ENCODE measurements at regions not wholly inside any gene's neighbourhood (a gene's known extent, or its start where the extent isn't known, plus 50 kb on each side); places are given as distances from the start of the nearest gene placed in this dataset.
"Not testable (repeated sequence)": the region's sequence is repeated elsewhere in the genome, so short reads cannot be mapped to it uniquely, and the experiment has no call there.

GRCh38 chr18:30677813-30678212 is 364.7 kb downstream of the DSC3 start:
- H4K91ac ChIP-seq (ENCODE audit: low read depth, low read length); H2AFZ ChIP-seq (ENCODE audit: insufficient read depth, low read length, poor library complexity); H2AK5ac ChIP-seq (ENCODE audit: low read length); H3K27ac ChIP-seq (ENCODE audit: low read depth, low read length); H2BK5ac ChIP-seq (ENCODE audit: low read depth, low read length, poor library complexity); H3K4me2 ChIP-seq (ENCODE audit: low read length); H3K14ac ChIP-seq (ENCODE audit: low read length); H2BK12ac ChIP-seq (ENCODE audit: low read length); H3K4me3 ChIP-seq (ENCODE audit: low read depth, low read length); H2BK120ac ChIP-seq (ENCODE audit: insufficient read depth, low read length, poor library complexity); H3K79me1 ChIP-seq (ENCODE audit: low read length); H4K12ac ChIP-seq (ENCODE audit: low read depth, low read length); H3K23ac ChIP-seq (ENCODE audit: low read length); H3K18ac ChIP-seq (ENCODE audit: low read length); H3K4ac ChIP-seq (ENCODE audit: low read depth, low read length); H3K9me3 ChIP-seq (ENCODE audit: insufficient read depth, low read depth, low read length); H3K4me1 ChIP-seq (ENCODE audit: control insufficient read depth in 1 of 2, insufficient read depth in 2 of 2, low read length in 2 of 2); H3K9ac ChIP-seq (ENCODE audit: low read length); H3K79me2 ChIP-seq (ENCODE audit: control insufficient read depth, insufficient read depth, low read length, poor library complexity); H3K36me3 ChIP-seq (ENCODE audit: control insufficient read depth in 1 of 2, insufficient read depth in 2 of 2, low read length in 2 of 2); DNase-seq; H4K8ac ChIP-seq (ENCODE audit: low read depth, low read length); H3K27me3 ChIP-seq (ENCODE audit: insufficient read depth, low read length): not testable (repeated sequence)
- WGBS (ENCODE audit: extremely low coverage, insufficient coverage, insufficient read length), result no CpG with 5 or more reads among the region's 5 CpGs

- no CpG with 5 or more reads among the region's 4 CpGs for WGBS (ENCODE audit: extremely low coverage, insufficient coverage, insufficient read length)
- H2BK120ac ChIP-seq (ENCODE audit: insufficient read depth, low read length, poor library complexity), result no peak overlapping the region
- no peaks in the 10 kb centered on the region for H3K9me3 ChIP-seq (ENCODE audit: insufficient read depth, low read depth, low read length)
- H3K4me1 ChIP-seq (ENCODE audit: control insufficient read depth in 1 of 2, insufficient read depth in 2 of 2, low read length in 2 of 2), result no peaks in the 10 kb centered on the region
- H4K12ac ChIP-seq (ENCODE audit: low read depth, low read length), result no peak overlapping the region
- H3K18ac ChIP-seq (ENCODE audit: low read length), result no peak overlapping the region
- no peak overlapping the region for H4K91ac ChIP-seq (ENCODE audit: low read depth, low read length)
- H3K4me3 ChIP-seq (ENCODE audit: low read depth, low read length), result no peak overlapping the region
- no peak for DNase-seq
- H3K79me2 ChIP-seq (ENCODE audit: control insufficient read depth, insufficient read depth, low read length, poor library complexity), result no peaks in the 10 kb centered on the region
- H3K36me3 ChIP-seq (ENCODE audit: control insufficient read depth in 1 of 2, insufficient read depth in 2 of 2, low read length in 2 of 2), result no peaks in the 10 kb centered on the region
- H2BK12ac ChIP-seq (ENCODE audit: low read length), result no peak overlapping the region
- H2AK5ac ChIP-seq (ENCODE audit: low read length), result no peak overlapping the region
- no peak overlapping the region for H3K4ac ChIP-seq (ENCODE audit: low read depth, low read length)
- H3K23ac ChIP-seq (ENCODE audit: low read length), result no peak overlapping the region
- no peak overlapping the region for H2BK5ac ChIP-seq (ENCODE audit: low read depth, low read length, poor library complexity)
- H3K14ac ChIP-seq (ENCODE audit: low read length), result no peak overlapping the region
- no peak overlapping the region for H3K9ac ChIP-seq (ENCODE audit: low read length)
- H3K27ac ChIP-seq (ENCODE audit: low read depth, low read length), result no peak overlapping the region
- H3K27me3 ChIP-seq (ENCODE audit: insufficient read depth, low read length), result no peaks in the 10 kb centered on the region
- no peak overlapping the region for H3K4me2 ChIP-seq (ENCODE audit: low read length)
- H3K79me1 ChIP-seq (ENCODE audit: low read length), result no peaks in the 10 kb centered on the region
- no peak overlapping the region for H4K8ac ChIP-seq (ENCODE audit: low read depth, low read length)
- no peak overlapping the region for H2AFZ ChIP-seq (ENCODE audit: insufficient read depth, low read length, poor library complexity)
Observed at GRCh38 chr18:30676053-30676480, 366.5 kb downstream of the DSC3 start.

GRCh38 chr18:30675493-30675892 is 367.0 kb downstream of the DSC3 start:
- H3K79me1 ChIP-seq (ENCODE audit: low read length), result no peaks in the 10 kb centered on the region
- H3K79me2 ChIP-seq (ENCODE audit: control insufficient read depth, insufficient read depth, low read length, poor library complexity), result no peaks in the 10 kb centered on the region

GRCh38 chr18:30675072-30675471 is 367.5 kb downstream of the DSC3 start:
- H4K12ac ChIP-seq (ENCODE audit: low read depth, low read length), result no peak overlapping the region
- H3K4ac ChIP-seq (ENCODE audit: low read depth, low read length), result no peak overlapping the region
- H3K4me1 ChIP-seq (ENCODE audit: control insufficient read depth in 1 of 2, insufficient read depth in 2 of 2, low read length in 2 of 2), result no peaks in the 10 kb centered on the region
- H2BK12ac ChIP-seq (ENCODE audit: low read length), result no peak overlapping the region
- no peak overlapping the region for H3K14ac ChIP-seq (ENCODE audit: low read length)
- H3K79me1 ChIP-seq (ENCODE audit: low read length), result no peaks in the 10 kb centered on the region
- DNase-seq, result no peak
- H3K9ac ChIP-seq (ENCODE audit: low read length), result no peak overlapping the region
- H4K8ac ChIP-seq (ENCODE audit: low read depth, low read length), result no peak overlapping the region
- no peaks in the 10 kb centered on the region for H3K36me3 ChIP-seq (ENCODE audit: control insufficient read depth in 1 of 2, insufficient read depth in 2 of 2, low read length in 2 of 2)
- H3K9me3 ChIP-seq (ENCODE audit: insufficient read depth, low read depth, low read length), result no peaks in the 10 kb centered on the region
- H2BK120ac ChIP-seq (ENCODE audit: insufficient read depth, low read length, poor library complexity), result no peak overlapping the region
- H3K18ac ChIP-seq (ENCODE audit: low read length), result no peak overlapping the region
- no peak overlapping the region for H2BK5ac ChIP-seq (ENCODE audit: low read depth, low read length, poor library complexity)
- no peak overlapping the region for H3K4me3 ChIP-seq (ENCODE audit: low read depth, low read length)
- H3K27me3 ChIP-seq (ENCODE audit: insufficient read depth, low read length), result no peaks in the 10 kb centered on the region
- no peak overlapping the region for H4K91ac ChIP-seq (ENCODE audit: low read depth, low read length)
- no peaks in the 10 kb centered on the region for H3K79me2 ChIP-seq (ENCODE audit: control insufficient read depth, insufficient read depth, low read length, poor library complexity)
- no peak overlapping the region for H2AK5ac ChIP-seq (ENCODE audit: low read length)
- H3K4me2 ChIP-seq (ENCODE audit: low read length), result no peak overlapping the region
- no peak overlapping the region for H2AFZ ChIP-seq (ENCODE audit: insufficient read depth, low read length, poor library complexity)
- H3K27ac ChIP-seq (ENCODE audit: low read depth, low read length), result no peak overlapping the region
- no CpG with 5 or more reads among the region's 4 CpGs for WGBS (ENCODE audit: extremely low coverage, insufficient coverage, insufficient read length)
- no peak overlapping the region for H3K23ac ChIP-seq (ENCODE audit: low read length)

More at GRCh38 chr18:30675493-30675892, 367.0 kb downstream of the DSC3 start:
- Histone ChIP-seq H3K4ac (ENCODE audit: low read depth, low read length) (no peak overlapping the region), H3K18ac (ENCODE audit: low read length) (no peak overlapping the region), H3K4me1 (ENCODE audit: control insufficient read depth in 1 of 2, insufficient read depth in 2 of 2, low read length in 2 of 2) (no peaks in the 10 kb centered on the region), H3K4me3 (ENCODE audit: low read depth, low read length) (no peak overlapping the region), H3K27ac (ENCODE audit: low read depth, low read length) (no peak overlapping the region), H4K12ac (ENCODE audit: low read depth, low read length) (no peak overlapping the region), H3K36me3 (ENCODE audit: control insufficient read depth in 1 of 2, insufficient read depth in 2 of 2, low read length in 2 of 2) (no peaks in the 10 kb centered on the region), H2AFZ (ENCODE audit: insufficient read depth, low read length, poor library complexity) (no peak overlapping the region), H3K14ac (ENCODE audit: low read length) (no peak overlapping the region), H2BK5ac (ENCODE audit: low read depth, low read length, poor library complexity) (no peak overlapping the region), H2AK5ac (ENCODE audit: low read length) (no peak overlapping the region), H2BK12ac (ENCODE audit: low read length) (no peak overlapping the region), H4K8ac (ENCODE audit: low read depth, low read length) (no peak overlapping the region), H3K4me2 (ENCODE audit: low read length) (no peak overlapping the region), H2BK120ac (ENCODE audit: insufficient read depth, low read length, poor library complexity) (no peak overlapping the region), H3K27me3 (ENCODE audit: insufficient read depth, low read length) (no peaks in the 10 kb centered on the region), H3K9ac (ENCODE audit: low read length) (no peak overlapping the region), H3K23ac (ENCODE audit: low read length) (no peak overlapping the region), H4K91ac (ENCODE audit: low read depth, low read length) (no peak overlapping the region), H3K9me3 (ENCODE audit: insufficient read depth, low read depth, low read length) (no peaks in the 10 kb centered on the region)
- no CpG with 5 or more reads among the region's 2 CpGs for WGBS (ENCODE audit: extremely low coverage, insufficient coverage, insufficient read length)
- no peak for DNase-seq
